ENCODE measurements at regions not wholly inside any gene's neighbourhood (a gene's known extent, or its start where the extent isn't known, plus 50 kb on each side); places are given as distances from the start of the nearest gene placed in this dataset.

GRCh38 chrX:106397788-106398538 is 213.8 kb upstream of the RADX start:
- TF ChIP-seq CTCF (IDR thresholded peaks at IDR 0.05; ENCODE audit: low read depth, low read length) = peak; percentile 40
- no peak for TF ChIP-seq EZH2phosphoT487 (IDR thresholded peaks at IDR 0.05; ENCODE audit: low read depth)
